ENCODE measurements at regions not wholly inside any gene's neighbourhood (a gene's known extent, or its start where the extent isn't known, plus 50 kb on each side); places are given as distances from the start of the nearest gene placed in this dataset.

DNA sequence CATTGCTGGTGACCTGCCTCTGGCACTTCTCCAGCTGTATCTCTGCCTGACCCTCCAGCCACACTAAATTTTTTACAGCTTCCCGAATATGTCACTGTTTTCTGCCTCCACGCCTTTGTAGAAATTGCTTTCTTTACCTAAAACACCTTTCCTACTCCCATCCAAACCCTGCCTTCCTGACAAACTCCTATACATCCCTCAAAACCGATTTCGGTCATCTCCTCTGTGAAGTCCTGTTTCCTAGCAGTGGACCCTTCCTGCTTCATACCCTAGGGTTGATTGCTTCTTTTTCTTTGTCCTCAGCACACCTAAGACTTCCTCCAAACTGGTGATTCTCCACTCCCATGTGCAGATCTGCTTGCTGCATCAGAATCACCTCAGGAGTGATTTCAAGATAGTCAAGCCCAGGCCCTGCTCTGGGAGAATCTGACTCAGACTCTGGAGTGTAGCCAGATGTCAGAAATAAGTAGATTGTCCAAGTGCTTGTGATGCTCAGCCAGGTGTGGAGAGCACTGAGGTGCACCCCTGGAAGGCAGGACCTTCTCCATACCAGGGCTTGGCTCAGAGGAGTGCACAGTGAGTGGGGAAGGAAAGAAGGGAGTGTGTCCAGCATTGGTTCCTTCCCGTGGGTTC is 184.2 kb downstream of the COPRS start (continued):
- TF ChIP-seq, protein P1, sequence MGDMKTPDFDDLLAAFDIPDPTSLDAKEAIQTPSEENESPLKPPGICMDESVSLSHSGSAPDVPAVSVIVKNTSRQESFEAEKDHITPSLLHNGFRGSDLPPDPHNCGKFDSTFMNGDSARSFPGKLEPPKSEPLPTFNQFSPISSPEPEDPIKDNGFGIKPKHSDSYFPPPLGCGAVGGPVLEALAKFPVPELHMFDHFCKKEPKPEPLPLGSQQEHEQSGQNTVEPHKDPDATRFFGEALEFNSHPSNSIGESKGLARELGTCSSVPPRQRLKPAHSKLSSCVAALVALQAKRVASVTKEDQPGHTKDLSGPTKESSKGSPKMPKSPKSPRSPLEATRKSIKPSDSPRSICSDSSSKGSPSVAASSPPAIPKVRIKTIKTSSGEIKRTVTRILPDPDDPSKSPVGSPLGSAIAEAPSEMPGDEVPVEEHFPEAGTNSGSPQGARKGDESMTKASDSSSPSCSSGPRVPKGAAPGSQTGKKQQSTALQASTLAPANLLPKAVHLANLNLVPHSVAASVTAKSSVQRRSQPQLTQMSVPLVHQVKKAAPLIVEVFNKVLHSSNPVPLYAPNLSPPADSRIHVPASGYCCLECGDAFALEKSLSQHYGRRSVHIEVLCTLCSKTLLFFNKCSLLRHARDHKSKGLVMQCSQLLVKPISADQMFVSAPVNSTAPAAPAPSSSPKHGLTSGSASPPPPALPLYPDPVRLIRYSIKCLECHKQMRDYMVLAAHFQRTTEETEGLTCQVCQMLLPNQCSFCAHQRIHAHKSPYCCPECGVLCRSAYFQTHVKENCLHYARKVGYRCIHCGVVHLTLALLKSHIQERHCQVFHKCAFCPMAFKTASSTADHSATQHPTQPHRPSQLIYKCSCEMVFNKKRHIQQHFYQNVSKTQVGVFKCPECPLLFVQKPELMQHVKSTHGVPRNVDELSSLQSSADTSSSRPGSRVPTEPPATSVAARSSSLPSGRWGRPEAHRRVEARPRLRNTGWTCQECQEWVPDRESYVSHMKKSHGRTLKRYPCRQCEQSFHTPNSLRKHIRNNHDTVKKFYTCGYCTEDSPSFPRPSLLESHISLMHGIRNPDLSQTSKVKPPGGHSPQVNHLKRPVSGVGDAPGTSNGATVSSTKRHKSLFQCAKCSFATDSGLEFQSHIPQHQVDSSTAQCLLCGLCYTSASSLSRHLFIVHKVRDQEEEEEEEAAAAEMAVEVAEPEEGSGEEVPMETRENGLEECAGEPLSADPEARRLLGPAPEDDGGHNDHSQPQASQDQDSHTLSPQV (IDR thresholded peaks at IDR 0.05), result no peak
- no peak for TF ChIP-seq ZNF586 (CRISPR knock-in tag; conservative IDR thresholded peaks at IDR 0.05)

DNA sequence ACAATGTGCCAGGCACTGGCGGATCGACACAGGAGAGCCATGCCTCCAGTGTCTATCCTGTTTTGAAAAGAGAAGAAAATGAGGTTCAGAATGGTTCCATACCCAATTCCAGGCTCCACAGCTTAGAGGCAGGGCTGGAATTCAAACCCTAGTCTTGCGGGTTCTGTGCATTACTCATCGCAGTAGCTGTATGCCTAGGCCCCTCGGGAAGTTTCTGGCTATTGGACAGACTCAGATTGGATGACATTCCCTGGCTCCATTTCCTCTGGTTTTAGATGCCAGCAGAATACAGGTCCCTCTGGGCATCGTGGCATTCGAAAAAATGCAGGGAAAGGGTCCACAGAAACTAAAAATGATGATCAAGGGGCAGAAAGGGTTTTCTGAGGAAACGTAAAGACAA is 184.7 kb downstream of the COPRS start:
- peaks cover 6 to 18% of the 10 kb centered on the region in 2 experiments; a peak in 3 of 5 replicates for H3K27me3 ChIP-seq (ENCODE audit: control insufficient read depth in 2 of 2, insufficient read depth in 2 of 2, low read length in 2 of 2)
- no peak overlapping the region for H3K9ac ChIP-seq (ENCODE audit: insufficient read depth in 1 of 2, low read depth in 2 of 2, low read length in 2 of 2)
- H3K27ac ChIP-seq (ENCODE audit: extremely low read depth, low read depth, low read length), result no peak overlapping the region
- H4K20me1 ChIP-seq (replicated peaks; ENCODE audit: control insufficient read depth, insufficient read depth, low read length), result no peaks in the 10 kb centered on the region
- ChIA-PET CTCF (ENCODE audit: low intra/inter-chr PET ratio) (no interaction called here), POLR2A (interaction anchor here (0.6 kb wide), 1 partner anchor 15 kb away, joined by 3 read pairs; no protein-coding TSS in a partner anchor)
- DNase-seq (ENCODE audit: extremely low read depth in 1 of 4, low spot score in 3 of 4) (no peak), ATAC-seq (no peak), FAIRE-seq (no peak)
- under 1% methylated on average over 8 of the region's 8 CpGs for WGBS (ENCODE audit: insufficient coverage, low coverage, missing lambda C conversion rate)
- no peaks in the 10 kb centered on the region for H3K4me1 ChIP-seq (replicated peaks in 1 of 2; ENCODE audit: control insufficient read depth in 2 of 2, insufficient read depth in 2 of 2, low read length in 2 of 2)
- TF ChIP-seq SRSF1 (IDR thresholded peaks at IDR 0.05; ENCODE audit: low read depth, low read length), result no peak
- TF ChIP-seq ZNF561 (CRISPR knock-in tag; conservative IDR thresholded peaks at IDR 0.05), result no peak
- TF ChIP-seq SMARCE1 (IDR thresholded peaks at IDR 0.05), result no peak
- TF ChIP-seq ADNP (tag; IDR thresholded peaks at IDR 0.05), result no peak
- no peak overlapping the region for H2AFZ ChIP-seq (ENCODE audit: low read depth, low read length)
- in situ Hi-C loops (cut with MboI), result no loop called here
- H3K4me3 ChIP-seq, result no peak overlapping the region
- no peaks in the 10 kb centered on the region for H3K79me2 ChIP-seq (ENCODE audit: control insufficient read depth, insufficient read depth, low read length)
- H3K36me3 ChIP-seq (ENCODE audit: control insufficient read depth, insufficient read depth, low read length), result no peaks in the 10 kb centered on the region
- intact Hi-C loops (cut with micrococcal nuclease), result no loop called here
- no peak overlapping the region for H3K4me2 ChIP-seq (ENCODE audit: insufficient read depth, low read length)
- no peaks in the 10 kb centered on the region for H3K9me3 ChIP-seq (replicated peaks; ENCODE audit: control insufficient read depth, insufficient read depth, low read depth, low read length)
- H3K9me1 ChIP-seq (ENCODE audit: control insufficient read depth, insufficient read depth, low read length), result no peaks in the 10 kb centered on the region
- no TSS peak for BruUV-seq (replicated peaks)
